Endometrial microvascular endothelial cells (primary cell): ENCODE measurements at regions not wholly inside any gene's neighbourhood (a gene's known extent, or its start where the extent isn't known, plus 50 kb on each side); places are given as distances from the start of the nearest gene placed in this dataset.

Experiments used
- in situ Hi-C: cut with HindIII; loops from 2 replicates; pipeline ENCODE4 v1.10.0; 2017; ENCODE audit warnings: low sequenced_read_pairs, low pct_unique_long_range_greater_than_20kb; ENCODE audit errors: inconsistent ontology term

DNA sequence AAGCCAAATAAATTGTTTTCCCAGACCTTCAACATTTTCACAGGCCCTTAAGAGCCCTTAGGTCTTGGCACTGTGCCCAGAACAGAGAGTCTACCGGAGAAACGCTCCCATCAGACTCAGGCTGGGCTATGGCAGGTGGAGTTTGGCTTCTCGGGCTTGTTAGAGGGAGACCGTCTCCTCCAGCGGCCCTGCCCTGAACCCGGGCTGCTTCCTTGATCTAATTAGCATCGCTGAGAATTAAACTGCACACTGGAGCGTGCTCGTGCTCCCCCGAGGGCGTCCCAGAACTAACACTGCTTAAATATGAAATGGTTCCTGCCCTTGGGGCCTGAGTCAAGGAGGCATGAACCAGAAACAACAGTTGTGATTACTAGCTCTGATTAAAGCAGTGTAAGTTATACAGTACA is 634.4 kb downstream of the MATN1 start:
- in situ Hi-C loops = loop anchor here (25.0 kb wide), 1 partner anchor 302 kb away; no protein-coding TSS in a partner anchor

GRCh38 chr1:30088594-30088993 is 634.8 kb downstream of the MATN1 start:
- in situ Hi-C loops = loop anchor here (25.0 kb wide), 1 partner anchor 301 kb away; no protein-coding TSS in a partner anchor

- in situ Hi-C loops = loop anchor here (25.0 kb wide), 1 partner anchor 300 kb away; no protein-coding TSS in a partner anchor
These were observed 635.9 kb downstream of the MATN1 start for GRCh38 chr1:30087465-30087864.

DNA sequence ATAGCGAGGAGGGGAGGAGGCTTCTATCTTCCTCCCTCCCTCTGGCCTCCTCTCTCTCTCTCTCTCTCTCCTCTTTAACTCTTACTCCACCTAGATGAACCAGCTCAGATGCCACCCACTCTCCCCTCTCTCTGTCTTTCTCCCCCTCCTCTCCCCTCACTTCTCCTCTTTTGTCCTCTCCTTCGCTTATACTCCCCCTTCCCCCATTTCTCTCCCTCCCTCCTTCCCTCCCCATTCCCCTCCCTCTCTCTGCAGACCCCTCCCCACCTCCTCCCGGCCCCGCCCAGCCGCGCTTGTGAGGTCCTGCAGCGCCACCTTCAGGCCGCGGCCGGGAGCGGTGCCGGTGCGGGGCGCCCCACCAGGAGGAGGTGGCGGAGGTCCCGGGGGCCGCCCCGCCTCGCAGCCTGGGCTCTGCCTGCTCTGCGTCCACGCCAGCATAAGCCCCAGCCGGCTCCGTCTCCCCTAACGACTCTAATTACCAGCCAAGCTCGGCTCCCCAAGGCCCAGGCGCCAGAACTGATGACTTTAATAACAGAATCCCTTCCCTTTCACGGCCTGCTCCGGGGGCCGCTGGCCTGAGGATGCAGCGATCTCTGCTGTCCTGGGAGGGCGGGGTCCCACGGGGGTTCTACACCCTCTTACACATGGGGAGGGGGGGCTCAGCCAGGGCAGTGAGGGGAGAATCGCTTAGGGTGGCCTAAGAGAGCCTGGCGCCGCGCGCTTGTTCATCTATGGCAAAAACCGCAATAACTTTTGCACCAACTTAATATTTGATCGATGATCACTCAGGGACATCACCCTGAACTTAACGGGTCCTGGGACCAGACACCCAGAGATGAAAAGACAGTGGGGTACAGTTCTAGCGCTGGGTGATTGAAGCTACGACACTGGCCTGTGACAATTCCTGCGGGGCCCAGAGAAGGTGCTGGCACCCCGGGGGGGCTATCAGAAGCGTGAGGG is 637.3 kb downstream of the MATN1 start:
- in situ Hi-C loops = loop anchor here (25.0 kb wide), 1 partner anchor 299 kb away; no protein-coding TSS in a partner anchor

GRCh38 chr1:30084909-30085571 is 638.3 kb downstream of the MATN1 start:
- in situ Hi-C loops = loop anchor here (25.0 kb wide), 1 partner anchor 298 kb away; no protein-coding TSS in a partner anchor

GRCh38 chr1:30083800-30084464 is 639.5 kb downstream of the MATN1 start:
- in situ Hi-C loops = loop anchor here (25.0 kb wide), 1 partner anchor 297 kb away; no protein-coding TSS in a partner anchor

- in situ Hi-C loops = loop anchor here (25.0 kb wide), 1 partner anchor 294 kb away; no protein-coding TSS in a partner anchor
These were observed 641.8 kb downstream of the MATN1 start for GRCh38 chr1:30081379-30082102.

DNA sequence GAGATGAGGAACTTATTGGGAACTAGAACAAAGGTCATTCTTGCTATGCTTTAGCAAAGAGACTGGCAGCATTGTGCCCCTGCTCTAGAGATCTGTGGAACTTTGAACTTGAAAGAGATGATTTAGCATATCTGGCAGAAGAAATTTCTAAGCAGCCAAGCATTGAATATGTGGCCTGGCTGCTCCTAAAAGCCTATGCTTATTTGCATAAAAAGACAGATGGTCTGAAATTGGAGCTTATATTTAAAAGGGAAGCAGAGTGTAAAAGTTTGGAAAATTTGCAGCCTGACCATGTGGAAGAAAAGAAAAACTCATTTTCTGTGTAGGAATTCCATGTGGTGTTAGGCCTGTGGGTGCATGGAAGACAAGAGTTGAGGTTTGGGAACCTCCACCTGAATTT is 647.5 kb downstream of the MATN1 start:
- in situ Hi-C loops = loop anchor here (25.0 kb wide), 1 partner anchor 289 kb away; no protein-coding TSS in a partner anchor

GRCh38 chr1:30068787-30069472 is 654.5 kb downstream of the MATN1 start:
- in situ Hi-C loops = no loop called here

DNA sequence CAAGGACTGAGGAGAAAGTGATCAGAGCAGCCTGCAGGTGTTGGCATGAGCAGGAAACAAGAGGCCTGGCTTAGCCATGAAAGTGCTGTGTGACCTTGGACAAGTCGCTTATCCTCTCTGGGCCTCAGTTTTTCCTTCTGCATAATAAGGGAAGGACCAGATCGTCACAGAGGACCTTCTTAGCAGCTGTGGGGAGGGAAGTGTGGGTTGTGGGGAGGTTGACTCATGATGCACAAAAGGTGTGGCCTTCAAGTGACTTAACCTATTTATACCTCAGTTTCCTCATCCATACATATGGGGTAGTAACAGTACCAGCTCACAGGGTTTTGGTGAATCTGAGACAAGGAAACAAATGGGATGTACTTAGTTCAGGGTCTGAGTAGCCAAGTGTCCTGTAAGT is 658.8 kb downstream of the MATN1 start:
- in situ Hi-C loops = no loop called here

- in situ Hi-C loops = no loop called here
These were observed 659.6 kb downstream of the MATN1 start for GRCh38 chr1:30063621-30064280.

DNA sequence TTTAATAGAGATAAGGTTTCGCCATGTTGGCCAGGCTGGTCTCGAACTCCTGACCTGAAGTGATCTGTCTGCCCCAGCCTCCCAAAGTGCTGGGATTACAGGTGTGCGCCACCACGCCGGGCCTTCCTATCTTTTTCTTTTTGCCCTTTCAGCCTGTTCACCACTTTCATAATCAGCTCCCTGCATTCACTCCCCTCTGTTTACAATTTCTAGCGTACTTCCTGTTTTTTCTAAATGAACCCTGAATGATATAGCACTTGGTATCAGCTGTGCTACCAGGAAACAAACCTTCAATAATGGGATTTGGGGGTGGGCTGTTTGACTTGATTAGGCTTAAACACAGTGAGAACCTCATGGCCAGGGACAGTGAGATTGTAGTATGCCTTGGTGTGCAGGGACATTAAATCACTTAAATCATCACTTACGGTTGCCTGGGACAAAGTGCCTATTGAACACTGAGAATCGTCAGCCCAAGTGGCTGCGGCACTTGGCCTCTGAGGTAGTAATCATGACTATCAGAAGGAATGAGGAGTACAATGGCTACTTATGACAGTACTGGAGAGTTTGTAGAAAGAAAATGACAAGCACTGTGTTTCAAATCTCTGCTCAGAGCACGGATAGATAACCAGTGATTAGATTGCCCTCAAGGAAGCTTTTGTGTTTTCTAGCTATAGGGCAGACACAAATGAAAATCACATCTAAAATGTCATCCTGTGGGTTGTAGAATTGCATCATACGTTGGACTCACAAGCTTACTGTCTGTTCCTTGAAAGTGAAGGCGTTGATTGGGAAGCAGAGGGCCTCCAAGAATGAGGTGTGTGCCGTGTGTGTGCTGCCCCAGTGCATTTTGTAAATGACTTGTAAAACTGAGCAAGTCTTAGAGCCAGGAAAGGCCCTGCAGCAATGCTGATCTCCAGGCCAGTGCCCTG is 661.8 kb downstream of the MATN1 start:
- in situ Hi-C loops = no loop called here

- in situ Hi-C loops = no loop called here
These were observed 662.6 kb downstream of the MATN1 start for GRCh38 chr1:30060738-30061137.

DNA sequence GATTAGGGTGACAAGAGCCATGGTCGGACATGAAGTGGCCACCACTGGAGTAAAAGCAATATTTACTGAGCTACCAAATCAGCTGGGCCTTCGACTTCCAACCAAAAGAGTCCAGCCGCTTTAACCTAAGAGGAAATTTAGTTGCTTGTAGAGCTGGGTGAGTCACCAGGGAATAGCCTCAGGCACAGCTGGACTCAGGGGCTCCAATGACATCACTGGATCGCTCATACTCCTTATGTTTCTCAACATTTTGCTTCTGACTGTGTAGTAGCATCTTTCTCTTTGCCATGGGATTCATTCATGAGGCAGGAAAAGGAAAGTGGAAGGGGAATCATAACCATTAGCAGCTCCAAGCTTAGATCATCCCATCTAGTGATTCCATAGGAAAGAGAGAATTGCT is 664.4 kb downstream of the MATN1 start:
- in situ Hi-C loops = no loop called here

DNA sequence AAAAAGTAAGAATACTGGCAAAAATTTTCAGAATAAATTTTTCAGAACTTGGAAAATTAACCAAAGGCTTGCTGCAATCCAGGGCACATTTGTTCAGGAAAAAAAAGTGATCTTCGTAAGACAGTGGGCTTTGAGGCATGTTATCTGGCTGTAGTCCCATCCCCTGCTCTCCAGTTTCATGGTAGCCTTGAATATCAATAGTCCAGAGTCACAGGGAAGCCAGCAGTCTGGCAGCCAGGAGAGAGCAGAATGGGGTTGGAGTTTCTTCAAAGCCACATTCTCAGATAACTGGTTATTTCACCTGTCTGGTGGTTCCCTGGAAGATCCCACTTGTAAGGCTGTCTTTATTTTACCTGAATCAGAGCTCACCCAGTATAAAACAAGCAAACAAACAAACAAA is 669.3 kb downstream of the MATN1 start:
- in situ Hi-C loops = no loop called here

- in situ Hi-C loops = no loop called here
These were observed 671.2 kb downstream of the MATN1 start for GRCh38 chr1:30052178-30052577.
